ENCODE measurements at regions not wholly inside any gene's neighbourhood (a gene's known extent, or its start where the extent isn't known, plus 50 kb on each side); places are given as distances from the start of the nearest gene placed in this dataset.

- no peak for DNase-seq (ENCODE audit: low read depth in 1 of 2, low spot score in 1 of 2)
Observed at GRCh38 chr7:116310141-116310540, 99.8 kb downstream of the TES start.

- no peak for DNase-seq (ENCODE audit: low read depth in 1 of 2, low spot score in 1 of 2)
Observed at GRCh38 chr7:116311259-116311658, 100.9 kb downstream of the TES start.

GRCh38 chr7:116311816-116312471 lies 101.6 kb downstream of the TES start:
- no peak for DNase-seq (ENCODE audit: low read depth in 1 of 2, low spot score in 1 of 2)

GRCh38 chr7:116315293-116315692 lies 105.0 kb downstream of the TES start:
- no peak for DNase-seq (ENCODE audit: low read depth in 1 of 2, low spot score in 1 of 2)

GRCh38 chr7:116315803-116316202 lies 105.5 kb downstream of the TES start:
- no peak for DNase-seq (ENCODE audit: low read depth in 1 of 2, low spot score in 1 of 2)

- DNase-seq (ENCODE audit: low read depth in 1 of 2, low spot score in 1 of 2): peak in 1 of 2 donors; percentile 7
Observed at GRCh38 chr7:116316838-116317628, 106.7 kb downstream of the TES start.

- DNase-seq (ENCODE audit: low read depth in 1 of 2, low spot score in 1 of 2): no peak
Observed at GRCh38 chr7:116317907-116318306, 107.6 kb downstream of the TES start.

GRCh38 chr7:116322541-116322940 lies 112.2 kb downstream of the TES start:
- DNase-seq (ENCODE audit: low read depth in 1 of 2, low spot score in 1 of 2): no peak

- DNase-seq (ENCODE audit: low read depth in 1 of 2, low spot score in 1 of 2): no peak
Observed at GRCh38 chr7:116324582-116324981, 114.2 kb downstream of the TES start.

- no peak for DNase-seq (ENCODE audit: low read depth in 1 of 2, low spot score in 1 of 2)
Observed at GRCh38 chr7:116325517-116325916, 115.2 kb downstream of the TES start.

GRCh38 chr7:116327135-116327534 lies 116.8 kb downstream of the TES start:
- DNase-seq (ENCODE audit: low read depth in 1 of 2, low spot score in 1 of 2): no peak

- no peak for DNase-seq (ENCODE audit: low read depth in 1 of 2, low spot score in 1 of 2)
Observed at GRCh38 chr7:116327752-116328151, 117.4 kb downstream of the TES start.

GRCh38 chr7:116328161-116328560 lies 117.8 kb downstream of the TES start:
- no peak for DNase-seq (ENCODE audit: low read depth in 1 of 2, low spot score in 1 of 2)

- DNase-seq (ENCODE audit: low read depth in 1 of 2, low spot score in 1 of 2): no peak
Observed at GRCh38 chr7:116329686-116330503, 119.6 kb downstream of the TES start.

- no peak for DNase-seq (ENCODE audit: low read depth in 1 of 2, low spot score in 1 of 2)
Observed at GRCh38 chr7:116331020-116331419, 120.7 kb downstream of the TES start.

GRCh38 chr7:116332766-116333165 lies 122.4 kb downstream of the TES start:
- no peak for DNase-seq (ENCODE audit: low read depth in 1 of 2, low spot score in 1 of 2)

GRCh38 chr7:116334555-116334954 lies 124.2 kb downstream of the TES start:
- DNase-seq (ENCODE audit: low read depth in 1 of 2, low spot score in 1 of 2): no peak

- no peak for DNase-seq (ENCODE audit: low read depth in 1 of 2, low spot score in 1 of 2)
Observed at GRCh38 chr7:116337018-116337417, 126.7 kb downstream of the TES start.

- DNase-seq (ENCODE audit: low read depth in 1 of 2, low spot score in 1 of 2): no peak
Observed at GRCh38 chr7:116337800-116338199, 127.5 kb downstream of the TES start.

GRCh38 chr7:116339564-116339963 lies 129.2 kb downstream of the TES start:
- DNase-seq (ENCODE audit: low read depth in 1 of 2, low spot score in 1 of 2): no peak

GRCh38 chr7:116340201-116340847 lies 130.0 kb downstream of the TES start:
- no peak for DNase-seq (ENCODE audit: low read depth in 1 of 2, low spot score in 1 of 2)

Data from activated CD4-positive, alpha-beta T cell treated with anti-CD3 and anti-CD28 coated beads, Interleukin-2, amount 50 U/mL, for 24 hours (primary cell).